Breast epithelium (tissue), 3 donors: ENCODE measurements at regions not wholly inside any gene's neighbourhood (a gene's known extent, or its start where the extent isn't known, plus 50 kb on each side); places are given as distances from the start of the nearest gene placed in this dataset.

ENCODE experiments used
- CTCF ChIP-seq, 3 donors: fragments of 450-650 bp; IDR thresholded peaks; one replicate each; pipeline ENCODE4 v1.5.1; 2016 to 2017; ENCODE audit warnings: antibody characterized with exemption in 3 of 3, mild to moderate bottlenecking in 3 of 3, moderate library complexity in 3 of 3
- POLR2A ChIP-seq: fragments of 450-650 bp; IDR thresholded peaks from one replicate; pipeline ENCODE4 v1.6.1; 2016; ENCODE audit warnings: antibody characterized with exemption, mild to moderate bottlenecking, moderate library complexity

DNA sequence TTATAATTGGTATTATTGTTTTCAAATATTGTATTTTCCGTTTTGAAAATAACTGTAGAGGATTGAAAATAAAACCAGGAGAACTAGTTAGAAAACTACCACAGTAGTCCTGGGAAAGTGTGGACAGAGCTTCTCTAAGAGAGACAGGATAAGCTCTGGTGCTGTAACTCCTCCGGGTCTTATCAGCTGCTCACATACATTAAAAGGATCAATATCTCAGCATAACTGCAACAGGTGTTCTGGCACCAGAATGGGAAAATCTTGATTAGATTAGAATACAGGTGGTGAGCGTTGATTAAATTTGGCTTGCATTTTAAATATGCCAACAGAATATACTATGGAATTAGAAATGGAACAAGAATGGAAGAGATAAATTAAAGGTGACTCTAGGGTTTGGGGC is 1138.9 kb upstream of the ADGRB3 start:
- TF ChIP-seq CTCF (IDR thresholded peaks at IDR 0.05) = no peak
- no peak for TF ChIP-seq POLR2A
